Neural progenitor cell (in vitro differentiated cells): ENCODE measurements at regions not wholly inside any gene's neighbourhood (a gene's known extent, or its start where the extent isn't known, plus 50 kb on each side); places are given as distances from the start of the nearest gene placed in this dataset.

Experiments used
- EZH2phosphoT487 ChIP-seq: fragments of 200-600 bp; sonication (generic); IDR thresholded peaks from 2 replicates; pipeline ENCODE4 v1.6.1; 2017; ENCODE audit warnings: antibody characterized with exemption
- TF ChIP-seq, protein P1 (sequence below): fragments of 200-600 bp; sonication (generic); IDR thresholded peaks from 2 replicates; pipeline ENCODE4 v1.5.1; 2017; ENCODE audit warnings: antibody characterized with exemption, mild to moderate bottlenecking

DNA sequence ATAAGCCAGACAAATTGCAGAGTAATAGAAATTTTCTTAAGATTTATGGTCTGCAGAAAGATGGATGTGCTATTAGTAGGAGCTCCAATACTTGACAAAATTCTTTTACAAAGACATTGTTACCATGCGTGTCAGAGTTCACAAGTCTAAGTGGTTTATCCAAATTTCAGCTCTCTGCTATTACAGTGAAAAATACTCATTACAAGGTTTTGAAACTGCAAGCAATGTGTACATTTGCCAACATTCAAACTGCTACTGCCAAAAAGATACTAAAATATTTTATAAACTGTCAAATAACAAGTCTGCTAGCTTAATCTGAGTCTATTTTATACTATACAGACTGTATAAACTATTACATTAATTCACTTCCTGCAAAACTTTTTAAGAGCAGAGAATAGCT lies 1341.5 kb upstream of the ACVR2A start:
- TF ChIP-seq, protein P1, sequence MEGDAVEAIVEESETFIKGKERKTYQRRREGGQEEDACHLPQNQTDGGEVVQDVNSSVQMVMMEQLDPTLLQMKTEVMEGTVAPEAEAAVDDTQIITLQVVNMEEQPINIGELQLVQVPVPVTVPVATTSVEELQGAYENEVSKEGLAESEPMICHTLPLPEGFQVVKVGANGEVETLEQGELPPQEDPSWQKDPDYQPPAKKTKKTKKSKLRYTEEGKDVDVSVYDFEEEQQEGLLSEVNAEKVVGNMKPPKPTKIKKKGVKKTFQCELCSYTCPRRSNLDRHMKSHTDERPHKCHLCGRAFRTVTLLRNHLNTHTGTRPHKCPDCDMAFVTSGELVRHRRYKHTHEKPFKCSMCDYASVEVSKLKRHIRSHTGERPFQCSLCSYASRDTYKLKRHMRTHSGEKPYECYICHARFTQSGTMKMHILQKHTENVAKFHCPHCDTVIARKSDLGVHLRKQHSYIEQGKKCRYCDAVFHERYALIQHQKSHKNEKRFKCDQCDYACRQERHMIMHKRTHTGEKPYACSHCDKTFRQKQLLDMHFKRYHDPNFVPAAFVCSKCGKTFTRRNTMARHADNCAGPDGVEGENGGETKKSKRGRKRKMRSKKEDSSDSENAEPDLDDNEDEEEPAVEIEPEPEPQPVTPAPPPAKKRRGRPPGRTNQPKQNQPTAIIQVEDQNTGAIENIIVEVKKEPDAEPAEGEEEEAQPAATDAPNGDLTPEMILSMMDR, result no peak
- no peak for TF ChIP-seq EZH2phosphoT487
